ENCODE measurements at regions not wholly inside any gene's neighbourhood (a gene's known extent, or its start where the extent isn't known, plus 50 kb on each side); places are given as distances from the start of the nearest gene placed in this dataset.

- H3K79me2 ChIP-seq (ENCODE audit: control insufficient read depth, insufficient read depth, low read length): no peaks in the 10 kb centered on the region
- no peaks in the 10 kb centered on the region for H4K20me1 ChIP-seq (replicated peaks; ENCODE audit: control insufficient read depth, extremely low read depth, insufficient read depth, low read length)
- H3K9ac ChIP-seq (replicated peaks; ENCODE audit: extremely low read depth, insufficient read depth, low read length): no peak overlapping the region
- no peaks in the 10 kb centered on the region for H3K9me1 ChIP-seq (replicated peaks; ENCODE audit: control insufficient read depth, extremely low read depth, insufficient read depth, low read length)
- H3K9me3 ChIP-seq (replicated peaks; ENCODE audit: control insufficient read depth, insufficient read depth, low read length): no peaks in the 10 kb centered on the region
- BruUV-seq (replicated peaks): no TSS peak
- no peak overlapping the region for H3K4me3 ChIP-seq (replicated peaks in 1 of 3; ENCODE audit: insufficient read depth in 1 of 3, low read depth in 1 of 3, low read length in 3 of 3)
- no peaks in the 10 kb centered on the region for H3K4me1 ChIP-seq (ENCODE audit: control insufficient read depth, extremely low read depth, insufficient read depth, low read length)
- no peak for FAIRE-seq
- no peak for DNase-seq (ENCODE audit: low read depth, low spot score)
- H2AFZ ChIP-seq (ENCODE audit: low read depth, low read length): no peak overlapping the region
- ChIA-PET POLR2A (no interaction called here), CTCF (no interaction called here)
- no peak overlapping the region for H3K4me2 ChIP-seq (ENCODE audit: insufficient read depth, low read length)
- H3K27me3 ChIP-seq (ENCODE audit: control insufficient read depth in 2 of 2, insufficient read depth in 2 of 2, low read length in 2 of 2): no peaks in the 10 kb centered on the region
- dilution Hi-C loops (cut with MboI; ENCODE audit: extremely low pct_ligation_motif_present, low sequenced_read_pairs) (no loop called here), intact Hi-C loops (cut with micrococcal nuclease) (no loop called here)
- H3K36me3 ChIP-seq (ENCODE audit: control insufficient read depth in 2 of 2, extremely low read depth in 1 of 2, insufficient read depth in 2 of 2, low read length in 2 of 2): no peaks in the 10 kb centered on the region
- H3K27ac ChIP-seq (ENCODE audit: insufficient read depth, low read depth, low read length): no peak overlapping the region
- TF ChIP-seq MAX (IDR thresholded peaks at IDR 0.05; ENCODE audit: insufficient read depth, insufficient read length): no peak
- TF ChIP-seq POLR2A (IDR thresholded peaks at IDR 0.05; ENCODE audit: low read depth, low read length): no peak
- no peak for TF ChIP-seq JUN (IDR thresholded peaks at IDR 0.05; ENCODE audit: borderline replicate concordance, insufficient read depth, insufficient read length, low read depth)
- TF ChIP-seq EZH2 (IDR thresholded peaks at IDR 0.05; ENCODE audit: borderline replicate concordance, low read depth, low read length, severe bottlenecking): no peak
- no peak for TF ChIP-seq FOS (IDR thresholded peaks at IDR 0.05; ENCODE audit: borderline replicate concordance, insufficient read depth, low read length)
- TF ChIP-seq MYC (IDR thresholded peaks at IDR 0.05; ENCODE audit: low read depth, low read length): no peak
- no peak for TF ChIP-seq POLR2AphosphoS5 (IDR thresholded peaks at IDR 0.05; ENCODE audit: insufficient read depth, low read depth, low read length)
- TF ChIP-seq CTCF (IDR thresholded peaks at IDR 0.05; ENCODE audit: extremely low read depth in 1 of 2, insufficient read depth in 1 of 2, low read depth in 1 of 2, low read length in 2 of 2): no peak
- TF ChIP-seq GATA2 (IDR thresholded peaks at IDR 0.05; ENCODE audit: insufficient read depth, insufficient read length, low read depth, low read length): no peak
Observed at GRCh38 chr7:156238366-156239133, 402.0 kb upstream of the RNF32 start.
